ENCODE measurements at regions not wholly inside any gene's neighbourhood (a gene's known extent, or its start where the extent isn't known, plus 50 kb on each side); places are given as distances from the start of the nearest gene placed in this dataset.

GRCh38 chr22:49077036-49077393 is 750.7 kb downstream of the BRD1 start:
- no peaks in the 10 kb centered on the region for H3K27me3 ChIP-seq (ENCODE audit: insufficient read depth, poor library complexity, severe bottlenecking)
- H3K4me3 ChIP-seq (replicated peaks; ENCODE audit: insufficient read depth, low read length): no peak overlapping the region
- H3K27ac ChIP-seq (replicated peaks): no peak overlapping the region
- TF ChIP-seq GABPA (IDR thresholded peaks at IDR 0.05; ENCODE audit: low read depth) (no peak), POLR2AphosphoS5 (IDR thresholded peaks at IDR 0.05; ENCODE audit: low read depth) (no peak), CTCF (IDR thresholded peaks at IDR 0.05; ENCODE audit: insufficient read depth, low read length) (no peak), SPI1 (IDR thresholded peaks at IDR 0.05; ENCODE audit: borderline replicate concordance, low read depth) (no peak), REST (IDR thresholded peaks at IDR 0.05; ENCODE audit: insufficient replicate concordance, low read depth) (no peak)
- no peak for DNase-seq (ENCODE audit: low read depth in 1 of 2, low spot score in 1 of 2)

GRCh38 chr22:49076300-49077035 is 751.2 kb downstream of the BRD1 start:
- H3K27ac ChIP-seq (replicated peaks): no peak overlapping the region
- no peak overlapping the region for H3K4me3 ChIP-seq (replicated peaks; ENCODE audit: insufficient read depth, low read length)
- H3K27me3 ChIP-seq (ENCODE audit: insufficient read depth, poor library complexity, severe bottlenecking): no peaks in the 10 kb centered on the region
- no peak for DNase-seq (ENCODE audit: low read depth in 1 of 2, low spot score in 1 of 2)
- no peak for TF ChIP-seq REST (IDR thresholded peaks at IDR 0.05; ENCODE audit: insufficient replicate concordance, low read depth)
- TF ChIP-seq SPI1 (IDR thresholded peaks at IDR 0.05; ENCODE audit: borderline replicate concordance, low read depth): no peak
- TF ChIP-seq GABPA (IDR thresholded peaks at IDR 0.05; ENCODE audit: low read depth): no peak
- no peak for TF ChIP-seq POLR2AphosphoS5 (IDR thresholded peaks at IDR 0.05; ENCODE audit: low read depth)
- no peak for TF ChIP-seq CTCF (IDR thresholded peaks at IDR 0.05; ENCODE audit: insufficient read depth, low read length)

- DNase-seq (ENCODE audit: low read depth in 1 of 2, low spot score in 1 of 2): no peak
- Histone ChIP-seq H3K27ac (replicated peaks) (no peak overlapping the region), H3K27me3 (ENCODE audit: insufficient read depth, poor library complexity, severe bottlenecking) (no peaks in the 10 kb centered on the region), H3K4me3 (replicated peaks; ENCODE audit: insufficient read depth, low read length) (no peak overlapping the region)
- TF ChIP-seq POLR2AphosphoS5 (IDR thresholded peaks at IDR 0.05; ENCODE audit: low read depth) (no peak), GABPA (IDR thresholded peaks at IDR 0.05; ENCODE audit: low read depth) (no peak), REST (IDR thresholded peaks at IDR 0.05; ENCODE audit: insufficient replicate concordance, low read depth) (no peak), CTCF (IDR thresholded peaks at IDR 0.05; ENCODE audit: insufficient read depth, low read length) (no peak), SPI1 (IDR thresholded peaks at IDR 0.05; ENCODE audit: borderline replicate concordance, low read depth) (no peak)
Observed at GRCh38 chr22:49075150-49075549, 752.5 kb downstream of the BRD1 start.

All from HL-60 (cell line).